SKM-1 treated with dmso at 0.1 percent for 144 hours (cell line): ENCODE measurements at regions not wholly inside any gene's neighbourhood (a gene's known extent, or its start where the extent isn't known, plus 50 kb on each side); places are given as distances from the start of the nearest gene placed in this dataset.
"Not testable (repeated sequence)": the region's sequence is repeated elsewhere in the genome, so short reads cannot be mapped to it uniquely, and the experiment has no call there.

Experiments used
- DNase-seq: peaks from one replicate; lab custom pipeline; 2025; ENCODE audit not compliant: unreplicated experiment; lab: John Stamatoyannopoulos, UW

- DNase-seq: no peak
These were observed 380.5 kb upstream of the HNRNPA3 start for GRCh38 chr2:176832086-176832485.

- DNase-seq: no peak
These were observed 378.9 kb upstream of the HNRNPA3 start for GRCh38 chr2:176833671-176834070.

- no peak for DNase-seq
These were observed 378.4 kb upstream of the HNRNPA3 start for GRCh38 chr2:176834226-176834625.

- no peak for DNase-seq
These were observed 369.4 kb upstream of the HNRNPA3 start for GRCh38 chr2:176843208-176843607.

GRCh38 chr2:176844461-176844860 is 368.1 kb upstream of the HNRNPA3 start:
- DNase-seq: no peak

- DNase-seq: no peak
These were observed 366.9 kb upstream of the HNRNPA3 start for GRCh38 chr2:176845718-176846117.

GRCh38 chr2:176847575-176847974 is 365.0 kb upstream of the HNRNPA3 start:
- DNase-seq: no peak

- DNase-seq: no peak
These were observed 363.8 kb upstream of the HNRNPA3 start for GRCh38 chr2:176848844-176849243.

GRCh38 chr2:176851200-176851888 is 361.2 kb upstream of the HNRNPA3 start:
- no peak for DNase-seq

GRCh38 chr2:176851889-176852483 is 360.6 kb upstream of the HNRNPA3 start:
- no peak for DNase-seq

- no peak for DNase-seq
These were observed 359.9 kb upstream of the HNRNPA3 start for GRCh38 chr2:176852667-176853066.

GRCh38 chr2:176854062-176854461 is 358.5 kb upstream of the HNRNPA3 start:
- no peak for DNase-seq

- DNase-seq: no peak
These were observed 357.7 kb upstream of the HNRNPA3 start for GRCh38 chr2:176854878-176855277.

GRCh38 chr2:176856683-176857082 is 355.9 kb upstream of the HNRNPA3 start:
- no peak for DNase-seq

- no peak for DNase-seq
These were observed 347.3 kb upstream of the HNRNPA3 start for GRCh38 chr2:176865336-176865735.

GRCh38 chr2:176872406-176872805 is 340.2 kb upstream of the HNRNPA3 start:
- no peak for DNase-seq

- no peak for DNase-seq
These were observed 339.2 kb upstream of the HNRNPA3 start for GRCh38 chr2:176873403-176873802.

GRCh38 chr2:176876493-176877103 is 336.0 kb upstream of the HNRNPA3 start:
- no peak for DNase-seq

- no peak for DNase-seq
These were observed 333.1 kb upstream of the HNRNPA3 start for GRCh38 chr2:176879426-176879995.

GRCh38 chr2:176882045-176882444 is 330.5 kb upstream of the HNRNPA3 start:
- not testable (repeated sequence) for DNase-seq

GRCh38 chr2:176885001-176885643 is 327.5 kb upstream of the HNRNPA3 start:
- no peak for DNase-seq

- no peak for DNase-seq
These were observed 326.9 kb upstream of the HNRNPA3 start for GRCh38 chr2:176885661-176886060.
